ENCODE measurements at regions not wholly inside any gene's neighbourhood (a gene's known extent, or its start where the extent isn't known, plus 50 kb on each side); places are given as distances from the start of the nearest gene placed in this dataset.

DNA sequence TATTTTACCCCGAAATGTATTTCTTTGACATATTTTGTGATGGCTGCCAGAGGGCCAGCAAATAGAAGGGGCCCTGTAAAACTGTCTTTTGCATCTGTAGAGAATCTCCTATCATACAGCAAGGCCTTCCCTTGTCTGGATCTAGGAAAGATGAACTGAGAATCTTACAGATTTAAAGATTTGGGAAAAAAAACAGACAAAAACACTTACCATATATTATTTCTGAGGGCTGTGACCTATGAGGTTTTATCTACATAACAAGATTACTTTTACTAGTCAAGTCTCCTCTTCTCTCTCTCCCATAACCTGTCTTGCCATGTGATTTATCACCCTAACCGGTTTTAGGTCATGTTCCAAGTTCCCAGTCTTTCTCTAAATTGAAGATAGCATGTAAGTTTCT, 599.2 kb upstream of the CDH6 start:
- DNase-seq (ENCODE audit: extremely low read depth, insufficient read length): no peak
- TF ChIP-seq, protein P1, sequence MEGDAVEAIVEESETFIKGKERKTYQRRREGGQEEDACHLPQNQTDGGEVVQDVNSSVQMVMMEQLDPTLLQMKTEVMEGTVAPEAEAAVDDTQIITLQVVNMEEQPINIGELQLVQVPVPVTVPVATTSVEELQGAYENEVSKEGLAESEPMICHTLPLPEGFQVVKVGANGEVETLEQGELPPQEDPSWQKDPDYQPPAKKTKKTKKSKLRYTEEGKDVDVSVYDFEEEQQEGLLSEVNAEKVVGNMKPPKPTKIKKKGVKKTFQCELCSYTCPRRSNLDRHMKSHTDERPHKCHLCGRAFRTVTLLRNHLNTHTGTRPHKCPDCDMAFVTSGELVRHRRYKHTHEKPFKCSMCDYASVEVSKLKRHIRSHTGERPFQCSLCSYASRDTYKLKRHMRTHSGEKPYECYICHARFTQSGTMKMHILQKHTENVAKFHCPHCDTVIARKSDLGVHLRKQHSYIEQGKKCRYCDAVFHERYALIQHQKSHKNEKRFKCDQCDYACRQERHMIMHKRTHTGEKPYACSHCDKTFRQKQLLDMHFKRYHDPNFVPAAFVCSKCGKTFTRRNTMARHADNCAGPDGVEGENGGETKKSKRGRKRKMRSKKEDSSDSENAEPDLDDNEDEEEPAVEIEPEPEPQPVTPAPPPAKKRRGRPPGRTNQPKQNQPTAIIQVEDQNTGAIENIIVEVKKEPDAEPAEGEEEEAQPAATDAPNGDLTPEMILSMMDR (IDR thresholded peaks at IDR 0.05; ENCODE audit: insufficient read depth, low read length, poor library complexity, severe bottlenecking): no peak
- Histone ChIP-seq H3K4me3 (replicated peaks; ENCODE audit: low read depth, low read length) (no peak overlapping the region), H3K27me3 (replicated peaks; ENCODE audit: control insufficient read depth, insufficient read depth, low read length) (no peaks in the 10 kb centered on the region), H3K36me3 (ENCODE audit: control insufficient read depth, insufficient read depth, low read length) (no peaks in the 10 kb centered on the region)

DNA sequence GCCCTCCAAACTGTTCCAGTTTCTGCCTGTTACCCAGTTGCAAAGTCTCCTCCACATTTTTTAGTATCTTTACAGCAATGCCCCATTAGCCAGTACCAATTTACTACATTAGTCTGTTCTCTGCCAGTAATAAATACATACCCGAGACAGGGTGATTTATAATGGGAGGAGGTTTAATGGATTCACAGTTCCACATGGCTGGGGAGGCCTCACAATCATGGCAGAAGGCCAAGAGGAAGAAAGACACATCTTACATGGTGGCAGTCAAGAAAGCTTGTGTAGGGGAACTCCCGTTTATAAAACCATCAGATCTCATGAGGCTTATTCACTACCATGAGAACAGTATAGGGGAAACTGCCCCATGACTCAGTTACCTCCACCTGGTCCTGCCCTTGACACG, 600.7 kb upstream of the CDH6 start:
- H3K27me3 ChIP-seq (replicated peaks; ENCODE audit: control insufficient read depth, insufficient read depth, low read length): no peaks in the 10 kb centered on the region
- no peaks in the 10 kb centered on the region for H3K36me3 ChIP-seq (ENCODE audit: control insufficient read depth, insufficient read depth, low read length)
- TF ChIP-seq, protein P1 (IDR thresholded peaks at IDR 0.05; ENCODE audit: insufficient read depth, low read length, poor library complexity, severe bottlenecking): no peak
- DNase-seq (ENCODE audit: extremely low read depth, insufficient read length): no peak
- no peak overlapping the region for H3K4me3 ChIP-seq (replicated peaks; ENCODE audit: low read depth, low read length)

DNA sequence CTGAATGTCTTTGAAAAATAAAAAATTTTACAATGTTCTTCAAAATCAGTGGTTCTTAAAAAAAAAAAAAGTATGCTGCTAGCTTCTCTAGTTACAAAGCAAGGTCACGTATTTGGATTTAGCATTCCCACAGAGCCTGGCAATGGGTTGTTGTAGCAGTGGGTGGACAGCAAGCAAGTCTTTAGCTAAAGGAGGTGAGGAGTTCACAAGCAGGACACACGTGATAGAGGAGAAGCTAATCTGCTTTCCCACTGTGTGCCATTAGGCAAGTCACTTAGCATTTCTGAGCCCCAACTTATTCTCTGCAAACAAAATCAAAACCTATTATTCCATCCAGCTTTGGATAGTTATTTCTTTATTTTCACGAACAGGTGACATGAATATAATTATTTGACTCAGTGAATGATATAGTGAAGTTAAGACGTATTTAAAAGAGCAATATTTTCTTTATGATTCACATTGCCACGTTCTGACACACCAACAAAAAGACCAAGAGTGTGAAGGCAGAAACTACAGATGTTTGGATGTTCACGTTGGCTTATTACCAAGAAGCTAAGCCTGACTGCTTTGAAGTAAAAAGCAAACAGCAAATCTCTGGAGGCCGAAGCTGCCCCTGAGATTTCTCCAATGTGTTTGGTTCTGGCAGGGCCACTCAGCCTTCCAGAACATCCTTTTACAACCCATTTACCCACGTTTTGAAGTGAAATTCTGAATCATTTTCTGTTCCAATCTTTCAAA, 612.1 kb upstream of the CDH6 start:
- H3K4me3 ChIP-seq (replicated peaks; ENCODE audit: low read depth, low read length): no peak overlapping the region
- no peak for DNase-seq (ENCODE audit: extremely low read depth, insufficient read length)
- TF ChIP-seq, protein P1 (IDR thresholded peaks at IDR 0.05; ENCODE audit: insufficient read depth, low read length, poor library complexity, severe bottlenecking): no peak
- H3K36me3 ChIP-seq (ENCODE audit: control insufficient read depth, insufficient read depth, low read length): no peaks in the 10 kb centered on the region
- no peaks in the 10 kb centered on the region for H3K27me3 ChIP-seq (replicated peaks; ENCODE audit: control insufficient read depth, insufficient read depth, low read length)

DNA sequence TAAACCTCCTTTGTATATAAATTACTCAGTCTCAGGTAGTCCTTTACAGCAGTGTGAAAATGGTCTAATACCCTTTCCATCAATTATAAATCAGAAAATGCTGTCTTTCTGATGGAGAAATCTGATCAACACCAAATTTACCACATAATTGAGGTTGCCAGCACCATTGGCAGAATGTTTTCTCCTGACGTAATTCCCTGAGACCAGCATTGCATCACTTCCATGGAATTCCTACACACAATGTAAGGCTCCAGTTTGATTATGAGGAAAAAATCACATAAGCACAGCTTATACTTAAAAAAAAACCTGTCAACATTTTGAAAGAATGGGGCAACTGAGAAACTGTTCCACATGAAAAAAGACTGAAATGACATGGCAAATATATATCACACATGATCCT, 618.7 kb upstream of the CDH6 start:
- H3K36me3 ChIP-seq (ENCODE audit: control insufficient read depth, insufficient read depth, low read length): no peaks in the 10 kb centered on the region
- H3K27me3 ChIP-seq (replicated peaks; ENCODE audit: control insufficient read depth, insufficient read depth, low read length): no peaks in the 10 kb centered on the region
- no peak overlapping the region for H3K4me3 ChIP-seq (replicated peaks; ENCODE audit: low read depth, low read length)
- TF ChIP-seq, protein P1 (IDR thresholded peaks at IDR 0.05; ENCODE audit: insufficient read depth, low read length, poor library complexity, severe bottlenecking): no peak
- no peak for DNase-seq (ENCODE audit: extremely low read depth, insufficient read length)

DNA sequence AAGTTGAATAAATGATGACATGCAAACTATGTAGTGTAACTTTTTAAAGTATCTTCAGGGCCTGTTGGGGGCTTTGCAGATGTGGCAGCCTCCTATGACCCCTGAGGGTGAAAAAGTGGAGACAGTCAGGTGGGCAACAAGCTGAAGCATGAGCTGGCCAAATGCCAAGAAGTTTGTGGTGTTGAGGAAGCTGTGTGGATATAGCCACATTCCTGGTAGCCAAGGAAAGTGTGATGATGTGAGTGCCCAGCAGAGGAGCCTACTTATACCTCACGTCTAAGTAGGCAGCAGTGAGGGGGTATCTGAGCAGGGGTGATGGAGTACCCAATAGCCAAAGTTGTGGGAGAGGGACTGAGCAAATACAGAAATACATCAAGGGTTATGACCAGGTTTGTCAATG, 621.2 kb upstream of the CDH6 start:
- no peaks in the 10 kb centered on the region for H3K36me3 ChIP-seq (ENCODE audit: control insufficient read depth, insufficient read depth, low read length)
- no peak for DNase-seq (ENCODE audit: extremely low read depth, insufficient read length)

More for the DNA sequence above, 621.2 kb upstream of the CDH6 start:
- TF ChIP-seq, protein P1 (IDR thresholded peaks at IDR 0.05; ENCODE audit: insufficient read depth, low read length, poor library complexity, severe bottlenecking): no peak
- Histone ChIP-seq H3K27me3 (replicated peaks; ENCODE audit: control insufficient read depth, insufficient read depth, low read length) (no peaks in the 10 kb centered on the region), H3K4me3 (replicated peaks; ENCODE audit: low read depth, low read length) (no peak overlapping the region)

All from GM06990 (cell line).